GM12864 (cell line): ENCODE measurements at regions not wholly inside any gene's neighbourhood (a gene's known extent, or its start where the extent isn't known, plus 50 kb on each side); places are given as distances from the start of the nearest gene placed in this dataset.
"Not testable (repeated sequence)": the region's sequence is repeated elsewhere in the genome, so short reads cannot be mapped to it uniquely, and the experiment has no call there.

Experiments used
- DNase-seq: peaks from one replicate; pipeline ENCODE4 v3.0.0-alpha.2; 2011; ENCODE audit warnings: low read depth
- H3K4me3 ChIP-seq: 2 replicates; pipeline ENCODE4 v1.5.1; 2011; ENCODE audit warnings: mild to moderate bottlenecking, low read depth, low read length, control low read depth
- CTCF ChIP-seq: IDR thresholded peaks from 2 replicates; pipeline ENCODE4 v1.5.1; 2011; ENCODE audit warnings: low read depth, mild to moderate bottlenecking, moderate library complexity, low read length, control low read depth, inconsistent platforms; ENCODE audit errors: missing control alignments

GRCh38 chr12:131280426-131280825 lies 326.7 kb downstream of the ADGRD1 start:
- DNase-seq: no peak
- no peak for TF ChIP-seq CTCF

GRCh38 chr12:131281016-131281415 lies 327.3 kb downstream of the ADGRD1 start:
- no peak for TF ChIP-seq CTCF
- no peak overlapping the region for H3K4me3 ChIP-seq
- DNase-seq: no peak

More at GRCh38 chr12:131280426-131280825, 326.7 kb downstream of the ADGRD1 start:
- H3K4me3 ChIP-seq: no peak overlapping the region

GRCh38 chr12:131282292-131283080 lies 328.8 kb downstream of the ADGRD1 start:
- TF ChIP-seq CTCF: no peak
- H3K4me3 ChIP-seq: no peak overlapping the region
- DNase-seq: no peak

- H3K4me3 ChIP-seq: no peak overlapping the region
- DNase-seq: no peak
- TF ChIP-seq CTCF: no peak
Observed at GRCh38 chr12:131283191-131283861, 329.6 kb downstream of the ADGRD1 start.

- H3K4me3 ChIP-seq, DNase-seq: not testable (repeated sequence)
Observed at GRCh38 chr12:131283862-131284825, 330.4 kb downstream of the ADGRD1 start.

GRCh38 chr12:131284954-131285904 lies 331.5 kb downstream of the ADGRD1 start:
- DNase-seq, H3K4me3 ChIP-seq: not testable (repeated sequence)

- DNase-seq, H3K4me3 ChIP-seq: not testable (repeated sequence)
Observed at GRCh38 chr12:131285905-131286295, 332.2 kb downstream of the ADGRD1 start.

- not testable (repeated sequence) for H3K4me3 ChIP-seq, DNase-seq
Observed at GRCh38 chr12:131286301-131286700, 332.6 kb downstream of the ADGRD1 start.
